ENCODE measurements at regions not wholly inside any gene's neighbourhood (a gene's known extent, or its start where the extent isn't known, plus 50 kb on each side); places are given as distances from the start of the nearest gene placed in this dataset.

GRCh38 chr13:26895808-26896466, 135.4 kb upstream of the GPR12 start:
- no peak overlapping the region for H3K4me3 ChIP-seq (replicated peaks; ENCODE audit: low read depth, low read length)
- TF ChIP-seq CTCF (IDR thresholded peaks at IDR 0.05; ENCODE audit: low read depth, low read length, missing control alignments) = no peak
- DNase-seq (ENCODE audit: extremely low read depth, low read depth) = no peak

DNA sequence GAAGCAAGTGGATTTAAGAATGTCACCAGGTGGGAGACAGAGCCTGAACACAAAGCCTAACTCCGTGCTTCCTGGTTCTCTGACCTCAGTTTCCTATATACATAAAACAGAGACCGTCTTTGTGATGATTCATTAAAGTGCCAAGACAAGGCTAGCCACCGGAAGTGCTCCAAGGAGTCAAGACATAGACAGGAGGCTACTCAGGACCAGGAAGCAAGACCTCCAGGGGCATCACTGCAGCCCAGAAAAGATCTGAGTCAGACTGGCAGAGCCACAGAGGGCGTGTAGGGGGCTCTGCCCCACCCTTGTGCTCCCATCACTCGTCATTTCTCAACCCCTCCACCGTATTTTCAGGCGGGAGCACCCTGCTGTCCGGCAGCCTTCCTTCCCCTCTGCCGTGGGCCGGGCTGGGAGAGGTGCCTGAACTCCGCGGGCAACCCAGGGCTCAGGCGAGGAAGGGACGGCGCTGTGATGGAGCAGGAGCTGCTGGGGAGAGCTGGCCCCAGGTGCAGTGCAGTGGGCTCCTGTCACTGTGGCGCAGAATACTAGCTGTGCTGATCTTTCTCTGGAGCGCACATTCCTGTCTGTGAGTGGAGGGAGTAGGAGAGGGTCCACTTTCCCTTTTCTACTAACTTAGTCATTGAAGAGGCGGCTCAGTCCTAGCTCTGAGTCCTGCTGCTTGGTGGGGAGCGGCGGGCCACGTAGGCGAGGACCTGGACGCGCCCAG, 134.7 kb upstream of the GPR12 start:
- no peak for TF ChIP-seq CTCF (IDR thresholded peaks at IDR 0.05; ENCODE audit: low read depth, low read length, missing control alignments)
- DNase-seq (ENCODE audit: extremely low read depth, low read depth) = no peak
- H3K4me3 ChIP-seq (replicated peaks; ENCODE audit: low read depth, low read length) = no peak overlapping the region

DNA sequence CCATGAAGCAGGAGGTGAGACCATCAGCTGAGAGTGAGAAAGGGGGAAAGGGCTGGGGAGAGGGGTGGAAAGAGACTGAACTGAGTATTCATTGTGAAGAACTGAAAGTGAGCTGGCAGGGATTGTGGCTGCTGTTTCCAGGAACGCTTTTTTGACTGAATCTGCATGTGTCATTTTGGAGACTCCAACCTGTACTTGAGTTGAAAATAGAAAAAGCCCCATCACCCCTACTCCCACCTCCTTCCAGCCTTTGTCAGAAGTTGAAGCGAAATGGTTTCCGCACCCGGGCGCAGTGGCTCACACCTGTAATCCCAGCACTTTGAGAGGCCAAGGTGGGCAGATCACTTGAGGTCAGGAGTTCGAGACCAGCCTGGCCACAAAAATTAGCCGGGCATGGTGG, 128.0 kb upstream of the GPR12 start:
- H3K4me3 ChIP-seq (replicated peaks; ENCODE audit: low read depth, low read length) = no peak overlapping the region
- no peak for TF ChIP-seq CTCF (IDR thresholded peaks at IDR 0.05; ENCODE audit: low read depth, low read length, missing control alignments)
- DNase-seq (ENCODE audit: extremely low read depth, low read depth) = no peak

- no peak overlapping the region for H3K4me3 ChIP-seq (replicated peaks; ENCODE audit: low read depth, low read length)
- DNase-seq (ENCODE audit: extremely low read depth, low read depth) = no peak
- no peak for TF ChIP-seq CTCF (IDR thresholded peaks at IDR 0.05; ENCODE audit: low read depth, low read length, missing control alignments)
Observed at GRCh38 chr13:26887594-26887993, 127.0 kb upstream of the GPR12 start.

GRCh38 chr13:26883613-26884257, 123.1 kb upstream of the GPR12 start:
- DNase-seq (ENCODE audit: extremely low read depth, low read depth) = no peak
- H3K4me3 ChIP-seq (replicated peaks; ENCODE audit: low read depth, low read length) = no peak overlapping the region
- no peak for TF ChIP-seq CTCF (IDR thresholded peaks at IDR 0.05; ENCODE audit: low read depth, low read length, missing control alignments)

DNA sequence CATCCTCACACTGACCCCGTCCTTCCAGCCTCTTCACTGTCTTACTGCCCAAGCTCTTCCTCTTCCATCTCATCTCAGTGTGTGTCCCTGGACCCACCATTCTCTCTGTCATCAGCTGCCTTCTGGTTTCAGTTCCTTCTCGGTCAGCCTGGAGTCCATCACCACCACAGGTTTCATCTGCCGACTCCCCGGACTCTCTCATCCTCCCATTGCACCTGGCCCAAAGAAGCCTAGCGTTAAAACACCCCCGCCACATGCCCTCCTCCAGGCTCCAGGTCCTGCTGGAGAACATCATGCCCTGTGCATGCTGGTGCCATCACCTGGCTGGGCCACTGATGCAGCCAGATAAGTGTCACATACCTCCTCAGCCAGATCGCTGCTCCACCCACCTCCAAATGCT, 122.1 kb upstream of the GPR12 start:
- DNase-seq (ENCODE audit: extremely low read depth, low read depth) = no peak
- TF ChIP-seq CTCF (IDR thresholded peaks at IDR 0.05; ENCODE audit: low read depth, low read length, missing control alignments) = no peak
- H3K4me3 ChIP-seq (replicated peaks; ENCODE audit: low read depth, low read length) = no peak overlapping the region
